IPS-20b (cell line): ENCODE measurements at regions not wholly inside any gene's neighbourhood (a gene's known extent, or its start where the extent isn't known, plus 50 kb on each side); places are given as distances from the start of the nearest gene placed in this dataset.
"Not testable (repeated sequence)": the region's sequence is repeated elsewhere in the genome, so short reads cannot be mapped to it uniquely, and the experiment has no call there.

Experiments used
- H3K27ac ChIP-seq: one replicate; pipeline ENCODE4 v1.5.1; 2013; ENCODE audit warnings: low read length
- H3K27me3 ChIP-seq: 2 replicates; pipeline ENCODE4 v1.6.1; 2013; ENCODE audit warnings: mild to moderate bottlenecking, low read length, inconsistent platforms; ENCODE audit not compliant: insufficient read depth
- H3K36me3 ChIP-seq: 2 replicates; pipeline ENCODE4 v1.6.1; 2013; ENCODE audit warnings: low read depth, mild to moderate bottlenecking, inconsistent platforms, low read length, moderate library complexity; ENCODE audit not compliant: insufficient read depth
- H3K4me1 ChIP-seq: 2 replicates; pipeline ENCODE4 v1.6.1; 2013; ENCODE audit warnings: mild to moderate bottlenecking, control low read depth, inconsistent platforms, low read length, moderate library complexity; ENCODE audit not compliant: insufficient read depth
- H3K4me3 ChIP-seq: 2 replicates; pipeline ENCODE4 v1.5.1; 2013; ENCODE audit warnings: mild to moderate bottlenecking, low read length, inconsistent platforms
- H3K9ac ChIP-seq: 2 replicates; pipeline ENCODE4 v1.6.1; 2013; ENCODE audit warnings: low read depth, mild to moderate bottlenecking, inconsistent platforms, low read length, moderate library complexity
- H3K9me3 ChIP-seq: 2 replicates; pipeline ENCODE4 v1.6.1; 2013; ENCODE audit warnings: mild to moderate bottlenecking, low read depth, low read length, inconsistent platforms; ENCODE audit not compliant: insufficient read depth

DNA sequence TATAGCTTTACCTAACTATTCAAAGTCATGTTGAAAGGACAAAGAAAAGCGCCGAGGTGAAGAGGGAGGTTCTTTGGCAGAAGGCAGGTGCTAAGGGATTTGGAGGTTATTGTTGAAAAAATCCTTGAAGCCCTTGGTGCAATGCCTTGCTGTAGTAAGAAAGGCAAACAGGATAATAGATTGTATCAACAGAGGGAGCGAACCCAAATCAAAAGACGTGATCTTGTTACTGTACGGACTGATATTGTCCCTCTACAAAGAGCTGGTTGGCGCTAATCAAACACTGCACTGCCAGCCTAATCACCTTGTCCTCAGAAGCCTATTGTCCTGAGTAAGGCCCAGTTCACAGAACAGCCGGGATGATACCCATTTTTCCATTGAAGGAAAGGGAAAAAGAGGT lies 182.9 kb downstream of the ZIC3 start:
- Histone ChIP-seq H3K36me3 (no peaks in the 10 kb centered on the region), H3K4me3 (peak overlapping the region; percentile 59; the same call in 1 of the 2 replicates), H3K9ac (peak overlapping the region; percentile 30; the same call in 1 of the 2 replicates), H3K27me3 (no peaks in the 10 kb centered on the region), H3K4me1 (peaks cover 44% of the 10 kb centered on the region; the same call in 1 of the 2 replicates), H3K9me3 (no peaks in the 10 kb centered on the region), H3K27ac (peak overlapping the region; percentile 7)

DNA sequence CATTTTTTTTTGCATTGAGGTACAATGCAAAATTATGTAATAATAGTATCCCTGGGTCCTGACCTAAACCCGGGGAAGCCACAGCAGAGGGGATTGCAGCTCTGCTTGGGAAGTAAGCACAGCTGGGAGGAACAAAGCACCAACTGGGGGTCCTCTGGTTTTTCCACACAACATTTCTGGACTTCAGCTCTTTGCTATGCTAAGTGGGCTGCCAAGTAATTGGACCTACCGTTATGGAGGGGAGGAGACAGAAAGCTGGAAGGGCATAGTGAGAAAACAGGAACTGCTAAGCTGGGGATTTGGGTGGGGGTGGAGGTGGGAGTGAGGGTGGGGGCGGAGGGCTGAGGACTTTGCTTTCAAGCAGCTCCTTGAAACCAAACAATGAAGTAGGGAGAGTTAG lies 183.3 kb downstream of the ZIC3 start:
- H3K27ac ChIP-seq = peak overlapping the region; percentile 66
- no peaks in the 10 kb centered on the region for H3K27me3 ChIP-seq
- H3K36me3 ChIP-seq = no peaks in the 10 kb centered on the region
- H3K9ac ChIP-seq = peak overlapping the region; percentile 35; the same call in 1 of the 2 replicates
- H3K9me3 ChIP-seq = no peaks in the 10 kb centered on the region
- H3K4me1 ChIP-seq = peaks cover 44% of the 10 kb centered on the region; the same call in 1 of the 2 replicates
- H3K4me3 ChIP-seq = peak overlapping the region; percentile 59; the same call in 1 of the 2 replicates

DNA sequence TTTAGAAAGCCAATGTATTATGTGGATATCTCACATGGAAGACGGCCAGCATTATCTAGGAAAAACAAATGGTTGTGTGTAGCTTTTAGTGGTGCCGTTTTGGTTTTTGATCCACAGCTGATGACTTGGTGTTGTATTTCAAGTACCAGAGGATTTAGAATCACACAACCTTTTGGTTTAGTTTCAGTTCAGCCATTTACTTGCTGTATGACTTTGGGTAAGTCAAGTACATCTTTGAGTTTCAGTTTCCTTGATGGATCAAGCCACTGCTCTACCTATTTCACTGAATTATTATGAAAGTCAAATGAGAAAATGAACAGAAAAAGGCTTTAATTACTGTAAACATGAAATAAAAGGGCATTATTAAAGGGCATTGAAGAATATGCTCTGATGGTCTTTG lies 205.6 kb downstream of the ZIC3 start:
- H3K4me3 ChIP-seq = no peak overlapping the region
- no peak overlapping the region for H3K27ac ChIP-seq
- H3K9ac ChIP-seq = no peak overlapping the region
- no peaks in the 10 kb centered on the region for H3K36me3 ChIP-seq
- H3K4me1 ChIP-seq = no peaks in the 10 kb centered on the region
- H3K27me3 ChIP-seq = no peaks in the 10 kb centered on the region
- H3K9me3 ChIP-seq = peaks cover 6% of the 10 kb centered on the region; the same call in 1 of the 2 replicates

DNA sequence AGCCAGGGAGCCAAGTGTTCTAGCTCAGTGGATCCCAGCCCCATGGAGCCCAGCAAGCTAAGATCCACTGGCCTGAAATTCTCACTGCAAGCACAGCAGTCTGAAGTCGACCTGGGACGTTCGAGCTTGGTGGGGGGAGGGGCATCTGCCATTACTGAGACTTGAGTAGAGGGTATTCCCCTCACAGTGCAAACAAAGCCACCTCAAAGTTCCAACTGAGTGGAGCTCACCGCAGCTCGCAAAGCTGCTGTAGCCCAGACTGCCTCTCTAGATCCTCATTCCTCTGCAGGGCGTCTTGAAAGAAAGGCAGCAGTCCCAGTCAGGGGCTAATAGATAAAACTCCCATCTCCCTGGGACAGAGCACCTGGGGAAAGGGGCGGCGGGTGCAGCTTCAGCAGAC lies 226.3 kb downstream of the ZIC3 start:
- Histone ChIP-seq H3K36me3 (no peaks in the 10 kb centered on the region), H3K4me3 (no peak overlapping the region), H3K27me3 (no peaks in the 10 kb centered on the region), H3K9me3 (no peaks in the 10 kb centered on the region), H3K9ac (no peak overlapping the region), H3K4me1 (no peaks in the 10 kb centered on the region), H3K27ac (no peak overlapping the region)

DNA sequence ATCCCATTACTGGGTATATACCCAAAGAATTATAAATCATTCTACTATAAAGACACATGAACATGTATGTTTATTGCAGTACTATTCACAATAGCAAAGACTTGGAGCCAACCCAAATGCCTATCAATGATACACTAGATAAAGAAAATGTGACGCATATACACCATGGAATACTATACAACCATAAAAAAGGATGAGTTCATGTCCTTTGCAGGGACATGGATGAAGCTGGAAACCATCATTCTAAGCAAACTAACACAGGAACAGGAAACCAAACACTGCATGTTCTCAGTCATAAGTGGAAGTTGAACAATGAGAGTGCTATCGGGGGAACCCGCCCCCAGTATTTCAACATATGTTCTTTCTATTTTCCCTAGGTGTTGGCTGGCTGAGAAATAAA lies 232.0 kb downstream of the ZIC3 start:
- H3K4me1 ChIP-seq, H3K9me3 ChIP-seq, H3K36me3 ChIP-seq, H3K27me3 ChIP-seq, H3K9ac ChIP-seq, H3K4me3 ChIP-seq, H3K27ac ChIP-seq: not testable (repeated sequence)

DNA sequence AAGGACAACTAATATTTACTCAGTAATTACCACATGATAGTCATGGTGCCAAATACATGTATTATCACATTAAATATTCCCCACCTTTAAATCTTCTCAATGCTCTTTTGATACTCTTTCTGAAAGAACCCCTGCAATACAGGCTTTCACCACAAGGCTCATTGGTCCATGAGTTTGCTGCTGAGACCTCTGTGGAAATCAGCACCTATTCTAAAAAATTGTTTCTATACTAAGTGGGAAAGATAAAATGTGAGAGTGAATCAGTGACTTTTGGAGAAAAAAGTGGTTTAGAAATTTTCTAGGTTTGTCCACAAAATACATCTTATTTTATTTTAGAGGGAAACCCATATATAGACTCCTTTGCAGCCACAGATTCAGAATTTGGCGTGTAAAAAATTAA lies 257.3 kb downstream of the ZIC3 start:
- no peak overlapping the region for H3K4me3 ChIP-seq
- no peak overlapping the region for H3K9ac ChIP-seq
- no peaks in the 10 kb centered on the region for H3K36me3 ChIP-seq
- no peak overlapping the region for H3K27ac ChIP-seq
- no peaks in the 10 kb centered on the region for H3K9me3 ChIP-seq
- H3K4me1 ChIP-seq = no peaks in the 10 kb centered on the region
- H3K27me3 ChIP-seq = no peaks in the 10 kb centered on the region

DNA sequence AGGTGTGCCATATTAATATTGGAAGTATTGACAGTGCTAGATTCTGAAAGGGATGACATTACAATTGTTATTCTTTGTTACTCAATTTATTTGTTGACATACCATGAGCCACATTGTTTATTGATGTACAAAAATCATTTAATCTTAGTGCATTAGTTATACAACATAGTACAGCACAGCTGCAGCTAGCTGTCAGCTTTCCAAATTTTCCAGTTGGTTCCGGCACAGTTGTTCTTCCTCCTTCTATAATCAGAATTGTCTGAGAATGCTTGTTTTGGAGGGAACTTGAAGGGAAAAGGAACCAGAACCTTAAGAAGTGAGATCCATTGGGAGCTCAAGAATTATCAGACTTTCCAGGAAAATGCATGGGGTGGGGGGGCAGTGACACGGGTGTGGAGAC lies 281.4 kb downstream of the ZIC3 start:
- H3K27me3 ChIP-seq = no peaks in the 10 kb centered on the region
- H3K4me1 ChIP-seq = peaks cover 12% of the 10 kb centered on the region; the same call in 1 of the 2 replicates
- H3K4me3 ChIP-seq = no peak overlapping the region
- H3K27ac ChIP-seq = no peak overlapping the region
- H3K9me3 ChIP-seq = no peaks in the 10 kb centered on the region
- no peak overlapping the region for H3K9ac ChIP-seq
- no peaks in the 10 kb centered on the region for H3K36me3 ChIP-seq

DNA sequence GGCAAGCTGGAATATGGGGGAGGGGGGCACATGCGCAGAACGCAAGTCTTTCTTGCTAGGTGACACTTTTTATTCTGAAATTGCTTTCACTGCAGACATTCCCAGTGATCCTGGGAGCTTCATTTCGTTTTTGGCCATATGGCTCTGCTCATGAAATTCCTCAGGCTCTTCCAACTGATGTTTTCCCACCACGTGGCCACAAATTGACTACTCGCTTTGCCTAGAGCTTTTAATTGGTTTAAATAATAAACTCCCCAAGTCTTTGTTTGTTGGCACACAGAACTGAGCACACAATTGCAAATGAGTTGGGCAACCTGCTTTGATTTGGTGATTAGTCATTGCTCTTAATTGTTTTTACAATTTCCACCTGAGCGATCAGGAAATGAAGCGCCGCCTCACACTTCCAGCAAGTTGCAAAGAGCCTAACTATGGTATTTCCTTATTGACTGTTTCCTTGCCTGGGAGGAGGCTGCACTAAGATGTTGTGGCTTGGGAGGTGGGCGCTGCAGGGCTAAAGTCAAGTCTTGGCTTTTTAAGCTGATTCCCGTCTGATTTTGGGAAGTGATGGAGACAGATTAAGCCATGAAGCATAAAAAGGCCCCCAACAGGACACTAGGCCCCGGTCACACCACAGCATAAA lies 282.5 kb downstream of the ZIC3 start:
- no peaks in the 10 kb centered on the region for H3K9me3 ChIP-seq
- no peak overlapping the region for H3K27ac ChIP-seq
- H3K9ac ChIP-seq = no peak overlapping the region; the same call in 1 of the 2 replicates

DNA sequence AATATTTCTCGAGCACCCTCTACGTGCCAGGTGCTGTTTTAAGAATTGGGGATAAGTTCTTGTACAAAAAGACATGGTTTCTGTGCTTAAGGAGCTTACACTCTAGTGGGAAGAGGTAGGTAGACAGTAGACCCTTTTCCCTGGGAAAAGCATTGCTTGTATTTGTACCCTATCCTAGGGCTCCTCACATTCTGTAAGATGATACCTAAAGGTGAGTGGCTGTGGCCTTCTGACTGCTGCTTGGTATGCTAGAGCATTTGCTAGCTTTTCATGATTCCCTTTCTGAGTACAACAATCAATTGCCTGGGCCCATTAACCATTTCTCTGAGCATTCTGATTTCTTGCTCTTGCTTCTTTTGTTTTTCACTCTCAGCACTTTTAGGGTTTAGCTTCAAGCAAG lies 286.6 kb downstream of the ZIC3 start:
- Histone ChIP-seq H3K36me3 (no peaks in the 10 kb centered on the region), H3K27me3 (no peaks in the 10 kb centered on the region), H3K9me3 (no peaks in the 10 kb centered on the region), H3K9ac (no peak overlapping the region), H3K4me3 (no peak overlapping the region), H3K4me1 (peaks cover 12% of the 10 kb centered on the region; the same call in 1 of the 2 replicates), H3K27ac (no peak overlapping the region)

More for the DNA sequence above, 282.5 kb downstream of the ZIC3 start:
- H3K36me3 ChIP-seq = no peaks in the 10 kb centered on the region
- H3K27me3 ChIP-seq = no peaks in the 10 kb centered on the region
- H3K4me1 ChIP-seq = peaks cover 12% of the 10 kb centered on the region; the same call in 1 of the 2 replicates
- no peak overlapping the region for H3K4me3 ChIP-seq

DNA sequence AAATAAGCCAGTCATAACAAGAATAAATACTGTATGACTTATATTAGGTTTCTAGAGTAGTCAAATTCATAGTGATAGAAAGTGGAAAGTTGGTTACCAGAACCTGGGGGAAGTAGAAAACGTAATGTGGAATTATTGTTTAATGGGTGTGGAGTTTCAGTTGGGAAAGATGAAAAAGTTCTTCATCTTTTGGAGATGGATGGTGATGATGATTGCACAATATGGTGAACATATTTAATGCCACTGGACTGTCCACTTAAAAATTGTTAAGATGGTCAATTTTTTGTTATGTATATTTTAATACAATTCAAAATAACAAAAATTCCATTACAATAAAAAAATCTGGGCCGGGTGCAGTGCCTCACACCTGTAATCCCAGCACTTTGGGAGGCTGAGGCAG lies 289.6 kb downstream of the ZIC3 start:
- Histone ChIP-seq H3K9ac (no peak overlapping the region), H3K36me3 (no peaks in the 10 kb centered on the region), H3K9me3 (no peaks in the 10 kb centered on the region)

DNA sequence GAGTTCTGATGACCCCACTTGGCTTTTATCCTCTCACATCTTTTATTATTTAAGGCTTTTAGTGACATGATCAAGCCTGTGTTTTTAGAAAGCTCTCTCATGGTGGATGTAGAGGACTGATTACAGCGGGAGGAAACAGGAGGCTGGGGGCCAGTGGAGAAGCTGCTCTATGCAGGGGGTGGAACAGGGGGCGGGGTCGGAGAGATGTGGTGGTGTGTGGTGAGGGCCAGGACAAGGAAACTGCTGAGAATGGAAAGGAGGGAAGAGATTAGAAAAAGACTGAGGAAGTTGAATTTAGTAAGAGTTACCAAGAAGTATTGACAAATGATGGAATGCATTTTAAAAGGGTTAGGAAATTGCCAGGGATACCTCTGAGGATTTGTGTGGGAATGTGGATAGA lies 292.2 kb downstream of the ZIC3 start:
- H3K4me3 ChIP-seq = no peak overlapping the region
- no peak overlapping the region for H3K9ac ChIP-seq
- H3K9me3 ChIP-seq = no peaks in the 10 kb centered on the region
- H3K4me1 ChIP-seq = peaks cover 6% of the 10 kb centered on the region; the same call in 1 of the 2 replicates
- H3K36me3 ChIP-seq = no peaks in the 10 kb centered on the region
- H3K27ac ChIP-seq = no peak overlapping the region
- H3K27me3 ChIP-seq = no peaks in the 10 kb centered on the region

More for the DNA sequence above, 289.6 kb downstream of the ZIC3 start:
- Histone ChIP-seq H3K4me3 (no peak overlapping the region), H3K27me3 (no peaks in the 10 kb centered on the region), H3K27ac (no peak overlapping the region), H3K4me1 (peaks cover 6% of the 10 kb centered on the region; the same call in 1 of the 2 replicates)

DNA sequence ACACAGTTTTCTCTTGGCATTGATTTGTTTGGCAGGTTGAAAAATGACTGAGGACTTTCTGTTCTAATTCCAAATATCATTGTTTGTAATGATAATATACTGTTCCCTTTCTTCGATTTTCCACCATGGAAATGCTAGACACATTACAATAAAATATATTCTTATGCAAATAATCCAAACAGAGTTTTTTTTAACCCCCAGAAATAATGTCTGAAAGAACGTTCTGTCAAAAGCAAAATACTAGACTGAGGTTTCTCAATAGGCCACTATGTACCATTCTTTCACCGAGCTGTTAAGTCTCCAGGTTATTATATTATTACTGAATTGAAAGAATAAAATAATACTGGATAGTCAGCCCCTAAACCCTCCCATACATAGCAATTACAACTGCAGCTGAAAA lies 312.5 kb downstream of the ZIC3 start:
- no peaks in the 10 kb centered on the region for H3K36me3 ChIP-seq
- H3K9ac ChIP-seq = no peak overlapping the region
- H3K27me3 ChIP-seq = no peaks in the 10 kb centered on the region
- no peaks in the 10 kb centered on the region for H3K4me1 ChIP-seq
- H3K9me3 ChIP-seq = no peaks in the 10 kb centered on the region
- H3K4me3 ChIP-seq = no peak overlapping the region
- H3K27ac ChIP-seq = no peak overlapping the region
